H1 (cell line): ENCODE measurements at regions not wholly inside any gene's neighbourhood (a gene's known extent, or its start where the extent isn't known, plus 50 kb on each side); places are given as distances from the start of the nearest gene placed in this dataset.

ENCODE experiments used
- CTCF ChIA-PET: fragments of 300-600 bp; sonication (Branson Sonifier 250); formaldehyde crosslinking; loops from one replicate; lab custom pipeline; 2021; ENCODE audit not compliant: partially characterized antibody; lab: Charles Lee
- POLR2A ChIA-PET: fragments of 300-600 bp; sonication (Branson Sonifier 250); formaldehyde crosslinking; loops from one replicate; lab custom pipeline; 2021; ENCODE audit warnings: inconsistent platforms; ENCODE audit not compliant: partially characterized antibody; lab: Charles Lee
- DNase-seq, 2 experiments: peaks; one replicate each; pipeline versions ENCODE4 v3.0.0 to v3.0.0-alpha.2; 2010 to 2022; ENCODE audit warnings: low spot score in 2 of 2, low read depth in 1 of 2, mixed read lengths in 1 of 2
- FAIRE-seq: peaks from 2 replicates; lab custom pipeline; 2011; peaks lifted over from hg19 to GRCh38; lab: Jason Lieb, UNC
- H2AFZ ChIP-seq: 2 replicates; pipeline ENCODE4 v1.8.1; 2012; ENCODE audit warnings: low read length, inconsistent platforms
- H2AK5ac ChIP-seq: 2 replicates; pipeline ENCODE4 v1.6.1; 2013; ENCODE audit warnings: low read depth, low read length
- H2BK120ac ChIP-seq: replicated peaks from 2 replicates; pipeline ENCODE3; 2013; ENCODE audit warnings: low read depth, low read length, inconsistent platforms
- H2BK12ac ChIP-seq: 2 replicates; pipeline ENCODE4 v1.6.1; 2013; ENCODE audit warnings: low read depth, low read length
- H2BK15ac ChIP-seq: 2 replicates; pipeline ENCODE4 v1.6.1; 2013; ENCODE audit warnings: low read length
- H2BK20ac ChIP-seq: 2 replicates; pipeline ENCODE4 v1.6.1; 2013; ENCODE audit warnings: low read length
- H2BK5ac ChIP-seq: 2 replicates; pipeline ENCODE4 v1.6.1; 2013; ENCODE audit warnings: low read depth, low read length
- H3K14ac ChIP-seq: 2 replicates; pipeline ENCODE4 v1.6.1; 2013; ENCODE audit warnings: inconsistent platforms; ENCODE audit not compliant: insufficient read length
- H3K18ac ChIP-seq: 2 replicates; pipeline ENCODE4 v1.6.1; 2013; ENCODE audit warnings: low read length; ENCODE audit errors: extremely low read depth
- H3K23ac ChIP-seq: 2 replicates; pipeline ENCODE4 v1.6.1; 2013; ENCODE audit warnings: inconsistent platforms; ENCODE audit not compliant: insufficient read length
- H3K23me2 ChIP-seq: 2 replicates; pipeline ENCODE4 v1.6.1; 2013; ENCODE audit warnings: low read depth, low read length
- H3K27ac ChIP-seq: 2 replicates; pipeline ENCODE4 v1.6.1; 2011; ENCODE audit warnings: low read depth, low read length, inconsistent platforms
- H3K27me3 ChIP-seq, 4 experiments: replicated peaks in 1 of 4; 1 replicate in 1 of 4; 2 replicates in 3 of 4; pipeline versions ENCODE4 v1.6.1 to v1.8.1; 2011 to 2013; ENCODE audit warnings: low read length in 3 of 4, mild to moderate bottlenecking in 3 of 4, inconsistent platforms in 2 of 4, mixed read lengths in 2 of 4, moderate library complexity in 1 of 4; ENCODE audit not compliant: control insufficient read depth in 3 of 4, insufficient read depth in 3 of 4; ENCODE audit errors: extremely low read depth in 1 of 4
- H3K36me3 ChIP-seq, 4 experiments: 2 replicates each; pipeline versions ENCODE4 v1.6.1 to v1.8.1; 2011 to 2013; ENCODE audit warnings: mild to moderate bottlenecking in 4 of 4, low read length in 3 of 4, moderate library complexity in 2 of 4, control low read depth in 1 of 4, inconsistent platforms in 1 of 4; ENCODE audit not compliant: insufficient read depth in 4 of 4, control insufficient read depth in 2 of 4
- H3K4ac ChIP-seq: replicated peaks from 2 replicates; pipeline ENCODE3; 2013; ENCODE audit warnings: low read length, low read depth, mixed read lengths, inconsistent platforms; ENCODE audit not compliant: insufficient read length
- H3K4me1 ChIP-seq, 4 experiments: replicated peaks in 1 of 4; 1 replicate in 1 of 4; 2 replicates in 3 of 4; pipeline versions ENCODE4 v1.6.1 to v1.8.1; 2011 to 2013; ENCODE audit warnings: low read length in 3 of 4, inconsistent platforms in 2 of 4, mixed read lengths in 1 of 4; ENCODE audit not compliant: insufficient read depth in 4 of 4, control insufficient read depth in 3 of 4
- H3K4me2 ChIP-seq, 2 experiments: 2 replicates each; pipeline versions ENCODE4 v1.6.1 to v1.8.1; 2011 to 2013; ENCODE audit warnings: low read depth in 2 of 2, low read length in 2 of 2, control low read depth in 1 of 2, inconsistent platforms in 1 of 2, mild to moderate bottlenecking in 1 of 2; ENCODE audit not compliant: insufficient read depth in 1 of 2
- H3K4me3 ChIP-seq, 4 experiments: fragments of 200-600, 300-600 bp in 1 of 4; sonication (generic), shearing (Covaris generic), sonication (Bioruptor Twin) in 1 of 4; 2 replicates each; pipeline versions ENCODE4 v1.5.1 to v1.8.1; 2011 to 2016; ENCODE audit warnings: low read length in 4 of 4, low read depth in 3 of 4, control low read depth in 2 of 4, inconsistent platforms in 2 of 4, mild to moderate bottlenecking in 2 of 4, mixed read lengths in 1 of 4, moderate library complexity in 1 of 4; ENCODE audit not compliant: insufficient read depth in 2 of 4; ENCODE audit errors: extremely low read depth in 1 of 4
- H3K56ac ChIP-seq: replicated peaks from 2 replicates; pipeline ENCODE3; 2013; ENCODE audit warnings: low read depth, mild to moderate bottlenecking, mixed read lengths, low read length, inconsistent platforms; ENCODE audit not compliant: insufficient read length
- H3K79me1 ChIP-seq: 2 replicates; pipeline ENCODE4 v1.6.1; 2013; ENCODE audit warnings: low read depth, low read length, control low read depth
- H3K79me2 ChIP-seq, 2 experiments: 2 replicates each; pipeline versions ENCODE4 v1.6.1 to v1.8.1; 2012 to 2013; ENCODE audit warnings: low read length in 2 of 2, mild to moderate bottlenecking in 2 of 2, inconsistent platforms in 1 of 2; ENCODE audit not compliant: insufficient read depth in 2 of 2, control insufficient read depth in 1 of 2
- H3K9ac ChIP-seq, 4 experiments: replicated peaks in 1 of 4; 1 replicate in 1 of 4; 2 replicates in 3 of 4; pipeline versions ENCODE4 v1.6.1 to v1.8.1; 2011 to 2013; ENCODE audit warnings: low read depth in 3 of 4, low read length in 3 of 4, control low read depth in 2 of 4, mild to moderate bottlenecking in 2 of 4, moderate library complexity in 2 of 4, inconsistent platforms in 1 of 4; ENCODE audit errors: extremely low read depth in 1 of 4
- H3K9me3 ChIP-seq, 2 experiments: 2 replicates each; pipeline versions ENCODE4 v1.6.1 to v1.8.1; 2012 to 2013; ENCODE audit warnings: mild to moderate bottlenecking in 2 of 2, moderate library complexity in 2 of 2, control low read depth in 1 of 2, inconsistent platforms in 1 of 2, low read depth in 1 of 2, low read length in 1 of 2, mixed read lengths in 1 of 2; ENCODE audit not compliant: insufficient read depth in 2 of 2
- H4K20me1 ChIP-seq, 2 experiments: replicated peaks in 1 of 2; 2 replicates each; pipeline versions ENCODE3 to v1.8.1; 2011 to 2013; ENCODE audit warnings: inconsistent platforms in 2 of 2, low read length in 2 of 2, mild to moderate bottlenecking in 1 of 2; ENCODE audit not compliant: insufficient read depth in 2 of 2, control insufficient read depth in 1 of 2
- H4K5ac ChIP-seq: 2 replicates; pipeline ENCODE4 v1.6.1; 2013; ENCODE audit warnings: low read length, low read depth, mixed read lengths, inconsistent platforms; ENCODE audit not compliant: insufficient read length
- H4K8ac ChIP-seq: 2 replicates; pipeline ENCODE4 v1.8.0; 2013; ENCODE audit warnings: mild to moderate bottlenecking, moderate library complexity, low read length, inconsistent platforms; ENCODE audit not compliant: insufficient read depth; ENCODE audit errors: extremely low read depth
- H4K91ac ChIP-seq: replicated peaks from 2 replicates; pipeline ENCODE3; 2013; ENCODE audit warnings: low read length, mixed read lengths, inconsistent platforms; ENCODE audit not compliant: insufficient read length
- ASH2L ChIP-seq: fragments of 200-600, 300-600 bp; sonication (generic); IDR thresholded peaks from one replicate; pipeline ENCODE4 v1.7.1; 2017; ENCODE audit warnings: low read length
- BCL11A ChIP-seq, 2 experiments: IDR thresholded peaks; one replicate each; pipeline ENCODE4 v1.6.1; 2011; ENCODE audit warnings: low read depth in 2 of 2, low read length in 2 of 2, mild to moderate bottlenecking in 2 of 2
- CEBPB ChIP-seq: IDR thresholded peaks from 2 replicates; pipeline ENCODE4 v1.6.1; 2012; ENCODE audit warnings: low read depth, low read length
- EGR1 ChIP-seq: IDR thresholded peaks from 2 replicates; pipeline ENCODE4 v1.6.1; 2011; ENCODE audit warnings: low read depth, low read length, borderline replicate concordance
- EP300 ChIP-seq, 2 experiments: IDR thresholded peaks; 1 replicate in 1 of 2; 2 replicates in 1 of 2; pipeline ENCODE4 v1.6.1; 2011 to 2012; ENCODE audit warnings: low read depth in 2 of 2, low read length in 2 of 2, mild to moderate bottlenecking in 2 of 2, borderline replicate concordance in 1 of 2, inconsistent platforms in 1 of 2, moderate library complexity in 1 of 2
- EZH2 ChIP-seq: fragments of 200-600 bp; sonication (generic); IDR thresholded peaks from 2 replicates; pipeline ENCODE4 v1.7.1; 2012; ENCODE audit warnings: low read depth, mild to moderate bottlenecking, moderate library complexity, low read length, inconsistent platforms; ENCODE audit not compliant: severe bottlenecking
- NANOG ChIP-seq: IDR thresholded peaks from 2 replicates; pipeline ENCODE4 v1.6.1; 2011; ENCODE audit warnings: low read length, low read depth, mild to moderate bottlenecking, inconsistent platforms; ENCODE audit not compliant: insufficient read depth, poor library complexity, severe bottlenecking
- PHF8 ChIP-seq: fragments of 200-600 bp; sonication (generic); conservative IDR thresholded peaks from 2 replicates; pipeline ENCODE4 v1.7.1; 2012; ENCODE audit warnings: low read depth, mild to moderate bottlenecking, inconsistent platforms, low read length, moderate library complexity
- RAD21 ChIP-seq, 2 experiments: IDR thresholded peaks in 1 of 2; conservative IDR thresholded peaks in 1 of 2; 2 replicates each; pipeline ENCODE4 v1.6.1; 2011; ENCODE audit warnings: low read depth in 2 of 2, low read length in 2 of 2, improper control_type of control experiment in 1 of 2, inconsistent platforms in 1 of 2, mild to moderate bottlenecking in 1 of 2, moderate library complexity in 1 of 2
- RXRA ChIP-seq: IDR thresholded peaks from 2 replicates; pipeline ENCODE4 v1.6.1; 2011; ENCODE audit warnings: low read depth, mild to moderate bottlenecking, low read length, moderate library complexity; ENCODE audit not compliant: insufficient read depth
- ZNF274 ChIP-seq: IDR thresholded peaks from 2 replicates; pipeline ENCODE4 v1.7.0; 2012; ENCODE audit warnings: low read length, borderline replicate concordance; ENCODE audit errors: extremely low read depth
- WGBS, 2 experiments: shearing (Covaris generic) in 1 of 2; methylation state at CpG; one replicate each; pipeline versions ENCODE4 v1.1.6 to v1.1.7; 2013 to 2015; ENCODE audit warnings: low lambda C conversion rate in 2 of 2, mixed read lengths in 2 of 2, inconsistent platforms in 1 of 2, low coverage in 1 of 2, missing lambda C conversion rate in 1 of 2; ENCODE audit not compliant: insufficient replicate concordance in 2 of 2, insufficient coverage in 1 of 2, insufficient read length in 1 of 2; ENCODE audit errors: extremely low coverage in 1 of 2, missing lambda C conversion rate in 1 of 2; 5-methylcytosine and 5-hydroxymethylcytosine counted together

DNA sequence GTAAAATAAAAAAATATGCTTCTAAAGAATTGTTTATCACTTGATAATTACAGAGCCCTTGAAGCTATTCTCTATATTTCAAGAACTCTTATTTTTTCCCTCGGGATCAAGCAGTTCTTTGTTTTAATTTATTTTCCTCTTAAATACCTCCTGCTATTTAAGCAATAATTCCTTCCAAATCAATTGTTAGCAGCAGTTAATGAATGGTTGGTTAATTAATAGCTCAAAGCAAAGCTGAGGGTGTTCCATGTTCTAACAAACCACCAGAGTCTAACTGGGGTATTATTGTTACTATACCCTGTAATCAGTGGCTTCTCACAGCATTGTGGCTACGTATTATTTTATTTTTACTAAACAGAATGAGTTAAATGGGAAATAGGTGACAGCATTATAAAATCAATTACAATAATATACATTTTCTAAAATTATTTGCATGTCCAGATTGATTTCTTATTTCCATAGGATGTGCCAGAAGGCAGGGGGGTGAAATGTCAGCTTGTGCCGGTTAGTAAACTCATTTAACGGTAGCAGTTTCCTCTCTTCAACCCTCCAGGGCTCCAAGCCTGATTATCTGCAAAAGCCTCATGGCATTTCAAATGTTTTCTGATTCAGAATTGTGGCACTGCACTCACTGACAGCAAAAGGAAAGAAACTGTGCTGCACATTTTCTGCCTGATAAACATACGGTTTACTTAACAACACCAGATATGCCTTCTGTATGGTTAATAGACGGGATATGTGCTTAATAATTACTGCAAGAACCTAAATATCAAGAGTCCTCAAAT, 286.9 kb upstream of the EMCN start:
- Histone ChIP-seq H2BK5ac (no peak overlapping the region), H3K56ac (no peak overlapping the region), H2BK15ac (no peak overlapping the region), H4K91ac (no peak overlapping the region), H3K9ac (no peak overlapping the region), H3K79me2 (no peaks in the 10 kb centered on the region), H4K8ac (no peak overlapping the region), H3K4me1 (peaks cover 0 to 9% (median 7%) of the 10 kb centered on the region in 4 experiments; a peak in 3 of 7 replicates), H2AK5ac (no peak overlapping the region), H2AFZ (no peak overlapping the region), H3K4ac (no peak overlapping the region), H4K5ac (no peak overlapping the region), H3K36me3 (no peaks in the 10 kb centered on the region), H3K23ac (no peak overlapping the region), H2BK120ac (no peak overlapping the region), H3K23me2 (no peaks in the 10 kb centered on the region), H2BK20ac (no peak overlapping the region), H3K9me3 (no peaks in the 10 kb centered on the region), H4K20me1 (no peaks in the 10 kb centered on the region), H3K4me2 (no peak overlapping the region), H3K18ac (no peak overlapping the region), H3K4me3 (no peak overlapping the region), H3K27me3 (no peaks in the 10 kb centered on the region), H3K27ac (no peak overlapping the region), H3K14ac (no peak overlapping the region), H2BK12ac (no peak overlapping the region), H3K79me1 (no peaks in the 10 kb centered on the region)
- DNase-seq (no peak), FAIRE-seq (no peak)
- POLR2A ChIA-PET, result no interaction called here
- 82% methylated on average over 6 of the region's 6 CpGs; no CpG with 5 or more reads in 1 of the 2 experiments for WGBS, 2 experiments
- CTCF ChIA-PET, result interaction anchor here (0.7 to 1.8 kb wide), 5 partner anchors 10 to 926 kb away, joined by 3 to 7 read pairs (median 4); no protein-coding TSS in a partner anchor
- no peak for TF ChIP-seq RAD21 (IDR thresholded peaks at IDR 0.05 in 1 of 2, conservative IDR thresholded peaks at IDR 0.05 in 1 of 2; ENCODE audit: low read depth in 2 of 2, low read length in 2 of 2)
- no peak for TF ChIP-seq ZNF274
- TF ChIP-seq PHF8, result no peak
- no peak for TF ChIP-seq NANOG
- no peak for TF ChIP-seq CEBPB
- TF ChIP-seq EZH2, result no peak
- TF ChIP-seq EGR1, result no peak
- TF ChIP-seq EP300 (IDR thresholded peaks at IDR 0.05; ENCODE audit: borderline replicate concordance in 1 of 2, low read depth in 2 of 2, low read length in 2 of 2), result no peak
- TF ChIP-seq BCL11A (IDR thresholded peaks at IDR 0.05; ENCODE audit: low read depth in 2 of 2, low read length in 2 of 2), result no peak
- no peak for TF ChIP-seq ASH2L
- TF ChIP-seq RXRA, result no peak
